ENCODE measurements at regions not wholly inside any gene's neighbourhood (a gene's known extent, or its start where the extent isn't known, plus 50 kb on each side); places are given as distances from the start of the nearest gene placed in this dataset.

- no peak for TF ChIP-seq CTCF (IDR thresholded peaks at IDR 0.05; ENCODE audit: low read depth, low read length)
- no peak for TF ChIP-seq POLR2A (IDR thresholded peaks at IDR 0.05; ENCODE audit: extremely low read depth, insufficient read length)
Measured at GRCh38 chr18:40852406-40852805, 1102.6 kb upstream of the PIK3C3 start.
